A549 (cell line): ENCODE measurements at regions not wholly inside any gene's neighbourhood (a gene's known extent, or its start where the extent isn't known, plus 50 kb on each side); places are given as distances from the start of the nearest gene placed in this dataset.

Experiments
- ATAC-seq, 2 experiments: fragments of 200-7000 bp in 1 of 2; fragments of >200 bp in 1 of 2; cut with Nextera tagmentation in 1 of 2; cut with Tn5 transposase in 1 of 2; 3 replicates each; pipeline versions ENCODE4 v1.8.0 to v1.9.1; 2018 to 2020; ENCODE audit warnings: mild to moderate bottlenecking in 1 of 2, moderate library complexity in 1 of 2
- CTCF ChIA-PET: fragments of 300-600 bp; sonication (Branson Sonifier 250); formaldehyde crosslinking; extraction: SDS; loops from one replicate; lab custom pipeline; 2021; ENCODE audit warnings: antibody characterized with exemption, inconsistent platforms; lab: Yijun Ruan, JAX
- POLR2A ChIA-PET: fragments of 350-600 bp; formaldehyde crosslinking; extraction: SDS; loops from one replicate; lab custom pipeline; 2021; ENCODE audit warnings: antibody characterized with exemption, inconsistent platforms; lab: Yijun Ruan, JAX
- DNase-seq, 2 experiments: peaks; one replicate each; pipeline versions ENCODE4 v3.0.0 to v3.0.0-alpha.2; 2011 to 2016; ENCODE audit warnings: low read depth in 1 of 2, low spot score in 1 of 2
- FAIRE-seq: peaks from 2 replicates; lab custom pipeline; 2011; peaks lifted over from hg19 to GRCh38; lab: Jason Lieb, UNC
- H3K27ac ChIP-seq, 2 experiments: fragments of >200 bp; sonication (Bioruptor Twin); formaldehyde crosslinking; 3 replicates each; pipeline ENCODE4 v1.5.1; 2016 to 2017
- H3K4me1 ChIP-seq: fragments of >200 bp; sonication (Bioruptor Twin); formaldehyde crosslinking; 3 replicates; pipeline ENCODE4 v1.6.1; 2016
- H3K4me2 ChIP-seq: fragments of >200 bp; sonication (Bioruptor Twin); formaldehyde crosslinking; 3 replicates; pipeline ENCODE4 v1.6.1; 2016
- H3K4me3 ChIP-seq: fragments of >200 bp; sonication (Bioruptor Twin); formaldehyde crosslinking; 3 replicates; pipeline ENCODE4 v1.5.1; 2016
- H3K9me3 ChIP-seq: fragments of >200 bp; sonication (Bioruptor Twin); formaldehyde crosslinking; 3 replicates; pipeline ENCODE4 v1.6.1; 2016
- BHLHE40 ChIP-seq: IDR thresholded peaks from 2 replicates; pipeline ENCODE4 v1.6.1; 2012; ENCODE audit warnings: low read depth, low read length, inconsistent platforms
- CBX8 ChIP-seq: fragments of 200-600 bp; sonication (generic); IDR thresholded peaks from 2 replicates; pipeline ENCODE4 v1.6.1; 2016
- CEBPB ChIP-seq, 2 experiments: fragments of >200 bp in 1 of 2; sonication (Bioruptor Twin) in 1 of 2; formaldehyde crosslinking in 1 of 2; IDR thresholded peaks; 2 replicates each; pipeline ENCODE4 v1.6.1; 2012 to 2016
- CHD4 ChIP-seq: fragments of 200-600 bp; sonication (generic); IDR thresholded peaks from 2 replicates; pipeline ENCODE4 v1.6.1; 2016; ENCODE audit warnings: antibody characterized with exemption, mild to moderate bottlenecking, borderline replicate concordance
- FOSB ChIP-seq: fragments of 250-450 bp; sonication (Bioruptor Pico); IDR thresholded peaks from 2 replicates; pipeline ENCODE4 v1.5.0; 2020; ENCODE audit warnings: mild to moderate bottlenecking, moderate library complexity
- FOXS1 ChIP-seq: fragments of 250-450 bp; sonication (Bioruptor Pico); IDR thresholded peaks from 2 replicates; pipeline ENCODE4 v1.5.0; 2020; ENCODE audit warnings: mild to moderate bottlenecking, moderate library complexity
- HOXB5 ChIP-seq: fragments of 250-450 bp; sonication (Bioruptor Pico); IDR thresholded peaks from 2 replicates; pipeline ENCODE4 v1.5.0; 2020; ENCODE audit warnings: mild to moderate bottlenecking, moderate library complexity
- JUNB ChIP-seq: fragments of >200 bp; sonication (Bioruptor Twin); formaldehyde crosslinking; IDR thresholded peaks from 2 replicates; pipeline ENCODE4 v1.6.1; 2016
- MAZ ChIP-seq: fragments of 150-350 bp; IDR thresholded peaks from 2 replicates; pipeline ENCODE4 v1.6.1; 2014; ENCODE audit warnings: antibody characterized with exemption, low read depth, low read length, borderline replicate concordance
- MYC ChIP-seq: IDR thresholded peaks from 2 replicates; pipeline ENCODE4 v1.6.1; 2012; ENCODE audit warnings: mild to moderate bottlenecking, inconsistent platforms, low read length, improper control_type of control experiment, borderline replicate concordance
- NR3C1 ChIP-seq: fragments of >200 bp; sonication (Bioruptor Twin); formaldehyde crosslinking; IDR thresholded peaks from 3 replicates; pipeline ENCODE4 v1.6.1; 2017
- RFX5 ChIP-seq: fragments of 450-650 bp; IDR thresholded peaks from 2 replicates; pipeline ENCODE4 v1.7.1; 2014; ENCODE audit warnings: antibody characterized with exemption, mild to moderate bottlenecking, moderate library complexity
- SREBF2 ChIP-seq: fragments of 450-650 bp; IDR thresholded peaks from 2 replicates; pipeline ENCODE4 v1.6.1; 2014; ENCODE audit warnings: mild to moderate bottlenecking, moderate library complexity
- TP53 ChIP-seq: fragments of 250-450 bp; sonication (Bioruptor Pico); IDR thresholded peaks from 2 replicates; pipeline ENCODE4 v1.5.0; 2021; ENCODE audit warnings: mild to moderate bottlenecking, moderate library complexity
- ZNF302 ChIP-seq: fragments of 250-450 bp; sonication (Bioruptor Pico); IDR thresholded peaks from 2 replicates; pipeline ENCODE4 v1.9.0; 2021; ENCODE audit warnings: inconsistent platforms, mild to moderate bottlenecking, moderate library complexity
- WGBS: methylation state at CpG from one replicate; pipeline ENCODE4 v1.1.6; 2017; ENCODE audit errors: missing lambda C conversion rate; 5-methylcytosine and 5-hydroxymethylcytosine counted together
- TF ChIP-seq, protein P1 (sequence below): fragments of 450-650 bp; IDR thresholded peaks from 2 replicates; pipeline ENCODE4 v1.6.1; 2014; ENCODE audit warnings: antibody characterized with exemption

DNA sequence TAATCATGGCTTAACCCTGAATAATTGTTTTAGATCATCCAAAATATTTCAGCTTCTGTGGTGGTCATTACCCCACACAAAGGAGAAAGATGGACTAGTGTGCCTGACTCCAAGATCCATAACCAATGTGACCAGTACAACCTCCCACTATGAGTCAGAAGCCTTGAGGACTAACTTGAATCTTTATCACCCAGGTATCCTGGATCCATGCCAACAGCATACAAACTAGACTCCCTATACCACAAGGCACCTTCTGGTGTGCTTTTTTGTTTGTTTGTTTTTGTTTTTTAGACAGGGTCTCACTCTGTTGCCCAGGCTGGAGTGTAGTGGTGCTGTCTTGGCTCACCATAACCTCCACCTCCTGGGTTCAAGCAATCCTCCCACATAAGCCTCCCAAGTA lies 317.7 kb downstream of the VPS13C start:
- DNase-seq (no peak), FAIRE-seq (no peak), ATAC-seq (no peak)
- no peak for TF ChIP-seq NR3C1
- no peak for TF ChIP-seq JUNB
- no peak overlapping the region for H3K4me2 ChIP-seq
- H3K4me1 ChIP-seq: no peaks in the 10 kb centered on the region
- POLR2A ChIA-PET: no interaction called here
- H3K27ac ChIP-seq: no peak overlapping the region
- CTCF ChIA-PET: no interaction called here
- no peak overlapping the region for H3K4me3 ChIP-seq
- H3K9me3 ChIP-seq: no peaks in the 10 kb centered on the region

DNA sequence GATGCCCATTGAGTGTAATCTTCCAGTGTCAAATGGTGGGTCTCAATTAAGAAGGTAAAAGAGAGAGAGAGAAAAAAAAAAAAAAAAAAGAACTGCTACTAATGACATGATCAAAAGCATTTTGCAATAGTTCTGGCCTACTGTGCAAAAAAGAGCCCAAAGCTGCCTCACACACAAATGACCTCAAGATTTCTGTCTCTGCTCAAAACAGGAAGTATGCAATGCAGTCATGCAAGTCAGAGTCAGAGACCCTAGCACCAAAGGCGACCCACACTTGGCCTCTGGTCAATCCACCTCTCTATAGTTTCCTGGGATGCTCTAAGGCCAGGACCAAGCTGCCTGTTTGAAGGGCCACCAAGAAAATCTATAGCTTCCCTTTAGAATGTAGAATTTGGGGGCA lies 323.5 kb downstream of the VPS13C start:
- no peak overlapping the region for H3K4me3 ChIP-seq
- no peaks in the 10 kb centered on the region for H3K4me1 ChIP-seq
- no peak overlapping the region for H3K4me2 ChIP-seq
- TF ChIP-seq RFX5: no peak
- no peak for TF ChIP-seq ZNF302 (CRISPR knock-in tag)
- CTCF ChIA-PET: interaction anchor here (0.7 kb wide), 1 partner anchor 347 kb away, joined by 3 read pairs; no protein-coding TSS in a partner anchor
- ATAC-seq: no peak
- 8% methylated on average over 1 of the region's 1 CpG for WGBS
- POLR2A ChIA-PET: no interaction called here
- H3K27ac ChIP-seq: no peak overlapping the region
- FAIRE-seq: no peak
- H3K9me3 ChIP-seq: no peaks in the 10 kb centered on the region
- no peak for DNase-seq

DNA sequence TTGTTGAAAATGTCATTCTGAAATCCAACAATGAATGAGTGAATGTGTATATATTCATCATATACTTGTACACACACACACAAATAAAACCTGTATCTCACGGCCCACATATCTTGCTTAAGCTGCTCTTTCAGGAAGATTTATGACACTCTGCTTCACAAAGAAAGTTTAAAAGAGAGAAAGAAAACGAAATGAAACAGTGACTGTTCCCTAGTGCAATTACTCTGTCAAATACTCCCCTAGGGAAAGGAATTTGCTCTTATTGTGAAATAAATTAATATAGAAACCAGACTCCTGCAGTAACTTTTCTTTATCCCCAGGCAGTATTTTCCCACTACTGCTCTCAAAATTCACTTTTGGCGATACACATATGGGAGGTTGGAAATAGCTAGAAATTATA lies 329.1 kb downstream of the VPS13C start:
- peak; percentile 18 for FAIRE-seq
- CTCF ChIA-PET: interaction anchor here (0.8 kb wide), 1 partner anchor 30 kb away, joined by 3 read pairs; no protein-coding TSS in a partner anchor

DNA sequence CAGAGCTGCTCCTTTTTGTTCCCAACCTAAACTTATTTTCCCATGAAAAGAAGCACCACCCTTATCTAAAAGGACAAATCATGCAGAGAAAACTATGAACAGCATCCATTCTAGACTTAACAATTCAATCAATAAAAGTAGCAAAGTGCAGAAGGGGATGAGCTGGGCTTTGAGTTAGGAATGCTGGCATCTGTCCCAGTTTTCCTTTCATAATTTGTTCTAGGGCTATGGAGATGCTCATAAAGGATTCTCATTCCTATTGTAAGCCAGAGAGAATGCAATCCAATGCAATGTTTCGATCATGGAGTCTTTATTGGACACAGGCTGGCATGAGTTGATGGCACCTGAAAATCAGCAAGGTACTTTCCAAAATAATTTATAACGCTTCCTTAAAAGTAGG lies 330.6 kb downstream of the VPS13C start:
- FAIRE-seq (no peak), ATAC-seq (no peak), DNase-seq (no peak)
- no peaks in the 10 kb centered on the region for H3K4me1 ChIP-seq
- H3K27ac ChIP-seq: no peak overlapping the region
- H3K4me3 ChIP-seq: no peak overlapping the region
- no peak for TF ChIP-seq FOSB (CRISPR knock-in tag)
- no peak for TF ChIP-seq MAZ
- TF ChIP-seq, all 56 proteins: peak for 0
- no peaks in the 10 kb centered on the region for H3K9me3 ChIP-seq
- ChIA-PET POLR2A (no interaction called here), CTCF (no interaction called here)
- WGBS: 10% methylated on average over 2 of the region's 2 CpGs
- no peak overlapping the region for H3K4me2 ChIP-seq

More for the DNA sequence above, 329.1 kb downstream of the VPS13C start:
- POLR2A ChIA-PET: no interaction called here
- Histone ChIP-seq H3K4me2 (no peak overlapping the region), H3K9me3 (no peaks in the 10 kb centered on the region), H3K4me3 (no peak overlapping the region), H3K4me1 (no peaks in the 10 kb centered on the region), H3K27ac (no peak overlapping the region)
- ATAC-seq: no peak
- TF ChIP-seq FOXS1 (CRISPR knock-in tag) (no peak), HOXB5 (CRISPR knock-in tag) (no peak), MAZ (no peak)
- DNase-seq: no peak
- WGBS: 2% methylated on average over 3 of the region's 3 CpGs

DNA sequence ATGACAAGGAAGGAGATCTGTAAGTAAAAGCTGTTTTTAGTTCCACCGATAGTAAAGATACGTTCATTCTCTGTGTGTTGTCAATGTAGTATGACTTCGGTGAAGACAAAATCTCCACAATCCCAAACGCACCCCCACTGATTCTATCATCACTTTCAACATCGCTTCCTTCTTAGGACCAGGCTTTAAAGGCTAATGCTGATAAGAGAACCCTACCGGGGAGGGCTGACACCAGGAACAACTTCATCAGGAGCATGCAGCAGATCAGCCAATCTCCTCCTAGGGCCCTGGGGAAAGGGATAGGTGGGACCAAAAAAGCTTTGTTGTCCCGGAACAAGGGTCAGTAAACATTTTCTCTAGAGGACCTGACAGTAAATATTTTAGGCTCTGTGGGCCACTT lies 334.1 kb downstream of the VPS13C start:
- no peaks in the 10 kb centered on the region for H3K4me1 ChIP-seq
- H3K9me3 ChIP-seq: no peaks in the 10 kb centered on the region
- ATAC-seq (no peak), DNase-seq (no peak), FAIRE-seq (no peak)
- no peak overlapping the region for H3K4me3 ChIP-seq
- 37% methylated on average over 7 of the region's 7 CpGs for WGBS
- CTCF ChIA-PET: interaction anchor here (1.0 to 1.9 kb wide), 3 partner anchors 9 to 14 kb away, joined by 3 to 7 read pairs (median 4); no protein-coding TSS in a partner anchor
- POLR2A ChIA-PET: no interaction called here
- no peak overlapping the region for H3K27ac ChIP-seq
- TF ChIP-seq CBX8 (no peak), MAZ (no peak), SREBF2 (no peak), FOXS1 (CRISPR knock-in tag) (no peak), TP53 (CRISPR knock-in tag) (no peak), BHLHE40 (no peak), CEBPB (IDR thresholded peaks at IDR 0.05) (no peak), MYC (no peak), CHD4 (no peak)
- TF ChIP-seq, protein P1, sequence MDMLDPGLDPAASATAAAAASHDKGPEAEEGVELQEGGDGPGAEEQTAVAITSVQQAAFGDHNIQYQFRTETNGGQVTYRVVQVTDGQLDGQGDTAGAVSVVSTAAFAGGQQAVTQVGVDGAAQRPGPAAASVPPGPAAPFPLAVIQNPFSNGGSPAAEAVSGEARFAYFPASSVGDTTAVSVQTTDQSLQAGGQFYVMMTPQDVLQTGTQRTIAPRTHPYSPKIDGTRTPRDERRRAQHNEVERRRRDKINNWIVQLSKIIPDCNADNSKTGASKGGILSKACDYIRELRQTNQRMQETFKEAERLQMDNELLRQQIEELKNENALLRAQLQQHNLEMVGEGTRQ: no peak
- H3K4me2 ChIP-seq: no peak overlapping the region
